ENCODE measurements at regions not wholly inside any gene's neighbourhood (a gene's known extent, or its start where the extent isn't known, plus 50 kb on each side); places are given as distances from the start of the nearest gene placed in this dataset.
"Not testable (repeated sequence)": the region's sequence is repeated elsewhere in the genome, so short reads cannot be mapped to it uniquely, and the experiment has no call there.

- not testable (repeated sequence) for DNase-seq
Measured at GRCh38 chr9:66771504-66771903, 129.0 kb upstream of the ZNF658 start.

GRCh38 chr9:66774618-66775017, 125.9 kb upstream of the ZNF658 start:
- not testable (repeated sequence) for DNase-seq

- not testable (repeated sequence) for DNase-seq
Measured at GRCh38 chr9:66779944-66780661, 120.4 kb upstream of the ZNF658 start.

GRCh38 chr9:66781240-66781639, 119.3 kb upstream of the ZNF658 start:
- DNase-seq: not testable (repeated sequence)

GRCh38 chr9:66782010-66782409, 118.5 kb upstream of the ZNF658 start:
- DNase-seq: not testable (repeated sequence)

- not testable (repeated sequence) for DNase-seq
Measured at GRCh38 chr9:66785603-66786002, 114.9 kb upstream of the ZNF658 start.

- not testable (repeated sequence) for DNase-seq
Measured at GRCh38 chr9:66791092-66791750, 109.3 kb upstream of the ZNF658 start.

- DNase-seq: not testable (repeated sequence)
Measured at GRCh38 chr9:66794769-66795168, 105.8 kb upstream of the ZNF658 start.

GRCh38 chr9:66795723-66796503, 104.6 kb upstream of the ZNF658 start:
- not testable (repeated sequence) for DNase-seq

DNA sequence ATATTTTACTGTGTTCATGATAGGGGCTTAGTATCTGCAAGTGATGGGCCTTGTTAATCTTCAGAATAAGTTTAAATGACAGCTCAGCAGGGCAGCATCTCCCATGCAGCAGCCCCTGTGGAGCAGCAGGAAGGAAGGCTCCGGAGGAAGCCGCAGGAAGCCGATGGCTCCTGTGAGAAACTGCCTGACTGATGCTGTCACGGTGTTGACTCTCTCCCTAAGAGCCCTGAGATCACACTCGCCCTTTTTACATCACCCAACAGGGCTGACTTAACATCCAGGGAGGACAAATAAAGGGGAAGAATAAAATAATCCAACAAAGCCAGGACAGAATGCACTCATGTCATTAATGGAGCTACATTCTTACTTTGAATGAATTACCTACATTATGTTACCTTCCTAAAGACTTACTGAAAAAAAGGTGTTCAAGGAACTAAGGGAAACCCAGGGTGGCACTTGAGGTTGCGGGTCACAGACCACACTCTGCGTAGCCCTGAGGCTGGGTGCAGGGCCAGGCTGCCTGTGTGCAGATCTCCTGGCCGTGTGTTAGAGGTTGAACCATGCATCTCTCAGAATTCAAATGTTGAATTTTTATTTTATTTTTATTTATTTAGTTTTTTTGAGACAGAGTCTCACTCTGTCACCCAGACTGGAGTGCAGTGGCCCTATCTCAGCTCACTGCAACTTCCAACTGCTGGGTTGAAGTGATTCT, 102.5 kb upstream of the ZNF658 start:
- DNase-seq: not testable (repeated sequence)

DNA sequence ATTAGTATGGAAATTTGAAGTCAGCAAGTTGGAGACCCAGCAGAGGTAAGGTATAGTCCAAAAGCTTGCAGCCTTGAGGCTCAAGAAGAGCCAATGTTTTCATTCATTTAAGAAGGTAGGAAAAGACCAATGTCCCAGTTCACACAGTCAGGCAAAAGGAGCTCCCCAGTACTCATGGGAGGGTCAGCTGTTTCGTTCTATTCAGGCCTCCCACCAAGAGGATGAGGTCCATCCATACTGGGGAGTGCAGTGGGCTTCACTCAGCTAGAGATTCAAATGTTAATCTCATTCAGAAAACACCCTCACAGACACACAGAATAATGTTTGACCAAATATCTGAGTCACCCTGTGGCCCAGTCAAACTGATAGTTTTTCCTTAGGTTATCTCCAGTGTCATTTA, 96.9 kb upstream of the ZNF658 start:
- DNase-seq: not testable (repeated sequence)

GRCh38 chr9:66810247-66810646, 90.3 kb upstream of the ZNF658 start:
- DNase-seq: not testable (repeated sequence)

- not testable (repeated sequence) for DNase-seq
Measured at GRCh38 chr9:66812367-66812766, 88.2 kb upstream of the ZNF658 start.

- not testable (repeated sequence) for DNase-seq
Measured at GRCh38 chr9:66812967-66813366, 87.6 kb upstream of the ZNF658 start.

DNA sequence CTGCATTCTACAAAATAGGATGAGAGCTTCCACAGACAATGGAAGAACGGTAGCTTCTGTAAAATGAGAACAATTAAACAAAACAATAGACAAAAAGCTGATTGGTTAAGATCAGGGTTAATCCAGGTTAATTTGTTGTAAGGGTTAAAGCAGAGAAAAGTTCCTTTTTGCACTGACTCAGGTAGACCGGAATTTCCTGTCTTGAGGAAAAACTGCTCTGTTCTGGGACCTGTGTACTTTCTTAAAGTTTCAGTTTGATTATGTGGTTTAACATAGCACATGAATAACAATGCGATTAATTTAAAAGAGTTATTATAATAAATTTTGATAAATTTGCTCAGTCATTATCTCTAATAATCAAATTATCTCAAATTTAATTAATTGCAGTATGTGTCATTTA, 86.5 kb upstream of the ZNF658 start:
- not testable (repeated sequence) for DNase-seq

DNA sequence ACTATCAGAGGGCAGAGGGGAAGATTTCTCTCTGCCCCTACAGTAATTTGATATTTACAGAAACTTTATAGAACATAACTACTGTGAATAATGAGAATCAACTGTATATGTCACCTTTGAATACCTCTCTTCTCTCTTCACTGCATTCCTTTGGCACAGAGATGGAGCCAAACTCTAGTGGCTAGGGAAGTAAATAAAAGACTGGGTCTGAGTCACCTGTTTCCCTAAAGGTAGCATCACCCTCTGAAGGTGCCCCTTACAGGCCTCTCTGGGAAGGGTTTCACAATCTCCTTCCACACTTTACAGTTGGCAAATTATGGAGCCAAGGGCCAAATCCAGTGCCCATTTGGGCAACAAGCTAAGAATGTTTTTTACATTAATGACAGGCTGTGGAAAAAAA, 81.0 kb upstream of the ZNF658 start:
- DNase-seq: not testable (repeated sequence)

- DNase-seq: not testable (repeated sequence)
Measured at GRCh38 chr9:66820014-66820660, 80.4 kb upstream of the ZNF658 start.

- not testable (repeated sequence) for DNase-seq
Measured at GRCh38 chr9:66824169-66824568, 76.4 kb upstream of the ZNF658 start.

DNA sequence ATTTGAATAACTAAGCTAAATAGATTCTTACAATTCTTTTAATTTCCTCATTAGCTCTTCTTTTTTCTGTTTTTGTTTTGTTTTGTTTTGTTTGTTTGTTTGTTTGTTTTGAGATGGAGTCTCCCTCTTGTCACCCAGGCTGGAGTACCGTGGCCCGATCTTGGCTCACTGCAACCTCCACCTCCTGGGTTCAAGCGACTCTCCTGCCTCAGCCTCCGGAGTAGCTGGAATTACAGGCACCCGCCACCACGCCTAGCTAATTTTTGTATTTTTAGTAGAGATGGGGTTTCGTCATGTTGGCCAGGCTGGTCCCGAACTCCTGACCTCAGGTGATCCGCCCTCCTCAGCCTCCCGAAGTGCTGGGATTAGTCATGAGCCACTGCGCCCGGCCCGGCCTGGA, 70.7 kb upstream of the ZNF658 start:
- not testable (repeated sequence) for DNase-seq

DNA sequence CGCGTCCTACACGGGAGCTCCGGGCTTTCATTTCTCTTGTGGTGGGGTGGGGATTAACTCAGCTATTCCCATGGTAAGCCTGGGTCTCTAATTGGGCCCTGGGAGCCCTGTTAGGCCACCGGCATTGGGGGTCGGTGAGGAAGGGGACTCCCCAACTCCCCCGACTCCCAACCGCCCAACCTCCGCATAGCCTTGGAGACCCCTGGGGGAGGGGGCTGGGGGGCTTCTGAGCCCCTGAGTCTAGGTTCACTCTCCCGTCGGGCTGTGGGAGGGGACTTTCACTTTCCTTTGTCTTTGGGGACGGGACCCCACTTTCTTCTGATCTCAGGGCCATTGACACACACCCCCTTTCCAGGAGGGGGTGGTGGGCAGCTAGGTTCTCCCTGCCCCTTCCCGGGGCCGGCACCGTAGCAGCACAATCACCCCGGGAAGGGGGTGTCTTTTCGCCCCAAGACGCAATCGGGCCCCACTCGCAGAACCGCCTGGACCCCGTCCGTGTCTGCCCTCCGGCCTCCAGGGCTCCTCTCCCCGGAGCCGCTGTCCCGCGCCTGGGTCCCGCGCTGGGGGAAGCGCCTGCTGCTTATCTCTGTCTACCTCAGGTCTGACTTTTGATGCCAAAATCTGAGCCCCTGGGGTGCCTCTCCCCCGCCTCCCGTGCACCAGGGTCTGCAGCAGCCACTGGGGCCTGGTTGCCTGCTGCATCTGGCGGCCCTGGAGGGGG, 69.6 kb upstream of the ZNF658 start:
- DNase-seq: not testable (repeated sequence)

- DNase-seq: not testable (repeated sequence)
Measured at GRCh38 chr9:66832222-66832621, 68.3 kb upstream of the ZNF658 start.
